GM12891 (cell line): ENCODE measurements at regions not wholly inside any gene's neighbourhood (a gene's known extent, or its start where the extent isn't known, plus 50 kb on each side); places are given as distances from the start of the nearest gene placed in this dataset.
"Not testable (repeated sequence)": the region's sequence is repeated elsewhere in the genome, so short reads cannot be mapped to it uniquely, and the experiment has no call there.

ENCODE experiments used
- POLR2A ChIP-seq: IDR thresholded peaks from 2 replicates; pipeline ENCODE4 v1.6.1; 2011; ENCODE audit warnings: low read depth, low read length, control low read depth
- POLR2AphosphoS5 ChIP-seq: IDR thresholded peaks from 2 replicates; pipeline ENCODE4 v1.6.1; 2011; ENCODE audit warnings: low read depth, low read length, control low read depth
- SPI1 ChIP-seq: IDR thresholded peaks from 2 replicates; pipeline ENCODE4 v1.6.1; 2011; ENCODE audit warnings: low read depth, low read length, control low read depth
- TAF1 ChIP-seq: IDR thresholded peaks from 2 replicates; pipeline ENCODE4 v1.6.1; 2011; ENCODE audit warnings: low read depth, low read length, control low read depth

GRCh38 chr1:143504080-143504479, 467.7 kb downstream of the FAM72C start:
- TF ChIP-seq POLR2A, POLR2AphosphoS5, SPI1, TAF1: not testable (repeated sequence)
